ENCODE measurements at regions not wholly inside any gene's neighbourhood (a gene's known extent, or its start where the extent isn't known, plus 50 kb on each side); places are given as distances from the start of the nearest gene placed in this dataset.

DNA sequence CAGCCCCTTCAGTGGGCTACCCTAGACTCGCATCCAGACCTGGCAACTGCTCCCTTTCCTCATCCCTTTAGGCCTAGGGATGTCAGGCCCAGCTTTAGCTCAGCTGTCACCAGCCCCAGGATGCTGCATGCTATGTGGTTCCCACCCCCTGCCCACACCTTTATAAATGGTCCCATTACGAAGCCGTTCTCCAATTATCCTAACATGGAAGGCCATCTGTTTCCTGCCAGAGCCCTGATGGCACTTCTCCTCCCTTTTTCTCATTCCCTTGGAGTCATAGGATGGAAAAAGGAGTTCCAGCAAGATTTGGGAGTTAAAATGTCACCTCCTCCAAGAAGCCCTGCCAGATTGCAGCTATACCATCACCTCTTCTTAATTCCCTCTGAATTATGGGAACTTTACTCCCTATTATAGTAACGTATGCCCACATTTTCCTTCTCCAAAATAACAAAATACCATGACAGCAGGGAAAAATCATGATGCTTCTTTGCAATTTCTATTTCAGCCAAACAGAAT lies 205.0 kb upstream of the GRIK3 start:
- no peak overlapping the region for H4K5ac ChIP-seq (ENCODE audit: insufficient read length, low read depth, low read length)
- Mint-ChIP-seq H3K4me1 (peaks cover 53 to 75% of the 10 kb centered on the region in 2 experiments), H3K36me3 (ENCODE audit: insufficient read depth in 1 of 3, low read depth in 3 of 3) (no peaks in the 10 kb centered on the region; a peak in 2 of 7 replicates), H3K27me3 (ENCODE audit: low read depth) (peaks cover 45% of the 10 kb centered on the region), H3K9me3 (no peaks in the 10 kb centered on the region; a peak in 1 of 5 replicates), H3K27ac (peak overlapping the region in 2 of 3 experiments; percentile 24 to 26; a peak in 1 of 7 replicates), H3K4me3 (no peak overlapping the region)
- H3K4me2 ChIP-seq (ENCODE audit: insufficient read depth, insufficient read length, low read length): no peak overlapping the region
- H3K4ac ChIP-seq (ENCODE audit: low read depth, low read length): no peak overlapping the region
- no peaks in the 10 kb centered on the region for H3K23me2 ChIP-seq (ENCODE audit: insufficient read length, low read depth, low read length, poor library complexity, severe bottlenecking)
- no peak overlapping the region for H2AK5ac ChIP-seq (ENCODE audit: insufficient read length, low read length)
- no peaks in the 10 kb centered on the region; the same call in 1 of the 2 replicates for H3K27me3 ChIP-seq (ENCODE audit: insufficient read depth, low read length)
- no peak overlapping the region for H2BK12ac ChIP-seq (ENCODE audit: insufficient read length, low read depth, low read length)
- no peak overlapping the region for H4K8ac ChIP-seq (replicated peaks; ENCODE audit: insufficient read length, low read depth, low read length)
- H4K91ac ChIP-seq (ENCODE audit: insufficient read length, low read depth, low read length): no peak overlapping the region
- no peak overlapping the region for H2BK20ac ChIP-seq (ENCODE audit: low read depth, low read length, poor library complexity, severe bottlenecking)
- no peak overlapping the region for H2BK5ac ChIP-seq (ENCODE audit: insufficient read length, low read length)
- no peaks in the 10 kb centered on the region for H3K79me2 ChIP-seq (ENCODE audit: insufficient read depth, low read length)
- no peaks in the 10 kb centered on the region for H4K20me1 ChIP-seq (ENCODE audit: control insufficient read depth, insufficient read depth, insufficient read length)
- WGBS (ENCODE audit: extremely low coverage, insufficient read length, low lambda C conversion rate): no CpG with 5 or more reads among the region's 4 CpGs
- H3K79me1 ChIP-seq (ENCODE audit: insufficient read depth, low read depth, low read length, poor library complexity, severe bottlenecking): no peaks in the 10 kb centered on the region
- H3K23ac ChIP-seq (ENCODE audit: insufficient read length, low read depth, low read length): no peak overlapping the region
- no peak overlapping the region for H3T11ph ChIP-seq (ENCODE audit: low read length)
- peaks cover 12% of the 10 kb centered on the region for H3K4me1 ChIP-seq (ENCODE audit: insufficient read depth, low read length)
- H2BK120ac ChIP-seq (ENCODE audit: low read depth, low read length, poor library complexity, severe bottlenecking): no peak overlapping the region
- no peak overlapping the region for H3K9ac ChIP-seq (ENCODE audit: extremely low read depth, insufficient read length, low read length)
- H3K14ac ChIP-seq (ENCODE audit: insufficient read depth, low read length): no peak overlapping the region
- H3K9me3 ChIP-seq (ENCODE audit: control insufficient read depth, low read depth, low read length): no peaks in the 10 kb centered on the region
- TF ChIP-seq, protein P1, sequence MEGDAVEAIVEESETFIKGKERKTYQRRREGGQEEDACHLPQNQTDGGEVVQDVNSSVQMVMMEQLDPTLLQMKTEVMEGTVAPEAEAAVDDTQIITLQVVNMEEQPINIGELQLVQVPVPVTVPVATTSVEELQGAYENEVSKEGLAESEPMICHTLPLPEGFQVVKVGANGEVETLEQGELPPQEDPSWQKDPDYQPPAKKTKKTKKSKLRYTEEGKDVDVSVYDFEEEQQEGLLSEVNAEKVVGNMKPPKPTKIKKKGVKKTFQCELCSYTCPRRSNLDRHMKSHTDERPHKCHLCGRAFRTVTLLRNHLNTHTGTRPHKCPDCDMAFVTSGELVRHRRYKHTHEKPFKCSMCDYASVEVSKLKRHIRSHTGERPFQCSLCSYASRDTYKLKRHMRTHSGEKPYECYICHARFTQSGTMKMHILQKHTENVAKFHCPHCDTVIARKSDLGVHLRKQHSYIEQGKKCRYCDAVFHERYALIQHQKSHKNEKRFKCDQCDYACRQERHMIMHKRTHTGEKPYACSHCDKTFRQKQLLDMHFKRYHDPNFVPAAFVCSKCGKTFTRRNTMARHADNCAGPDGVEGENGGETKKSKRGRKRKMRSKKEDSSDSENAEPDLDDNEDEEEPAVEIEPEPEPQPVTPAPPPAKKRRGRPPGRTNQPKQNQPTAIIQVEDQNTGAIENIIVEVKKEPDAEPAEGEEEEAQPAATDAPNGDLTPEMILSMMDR (conservative IDR thresholded peaks at IDR 0.05): no peak
- H2BK15ac ChIP-seq (ENCODE audit: low read depth, low read length): no peak overlapping the region
- no peak overlapping the region for H3K18ac ChIP-seq (ENCODE audit: insufficient read length, low read depth, low read length)
- no peak overlapping the region for H3K27ac ChIP-seq (ENCODE audit: insufficient read length, low read depth, low read length)
- no peak overlapping the region for H3K56ac ChIP-seq (ENCODE audit: insufficient read length, low read depth, low read length)
- no peak overlapping the region for H2AFZ ChIP-seq (ENCODE audit: low read length)
- no peak for DNase-seq

Measured in H9 (cell line).